ENCODE measurements at regions not wholly inside any gene's neighbourhood (a gene's known extent, or its start where the extent isn't known, plus 50 kb on each side); places are given as distances from the start of the nearest gene placed in this dataset.

GRCh38 chrX:63919081-63919480 is 134.1 kb upstream of the ARHGEF9 start:
- FAIRE-seq: peak; percentile 51
- no peak for DNase-seq (ENCODE audit: low read depth in 1 of 2, low spot score in 1 of 2)
- Histone ChIP-seq H3K27ac (no peak overlapping the region), H3K9me3 (no peaks in the 10 kb centered on the region), H3K4me1 (peaks cover 4% of the 10 kb centered on the region; the same call in 1 of the 3 replicates), H3K4me2 (no peak overlapping the region), H3K4me3 (no peak overlapping the region)
- CTCF ChIA-PET: interaction anchor here (1.0 to 1.9 kb wide), 2 partner anchors 11 to 1533 kb away, joined by 3 to 4 read pairs; no protein-coding TSS in a partner anchor
- POLR2A ChIA-PET: no interaction called here
- TF ChIP-seq EHF (CRISPR knock-in tag; IDR thresholded peaks at IDR 0.05) (no peak), MAX (IDR thresholded peaks at IDR 0.05) (no peak), POLR2AphosphoS2 (conservative IDR thresholded peaks at IDR 0.05; ENCODE audit: low read length) (no peak), RFX5 (IDR thresholded peaks at IDR 0.05) (no peak), JUNB (IDR thresholded peaks at IDR 0.05) (no peak), KDM5A (IDR thresholded peaks at IDR 0.05) (no peak), ELK1 (IDR thresholded peaks at IDR 0.05; ENCODE audit: low read depth, low read length) (no peak)
- ATAC-seq: no peak

DNA sequence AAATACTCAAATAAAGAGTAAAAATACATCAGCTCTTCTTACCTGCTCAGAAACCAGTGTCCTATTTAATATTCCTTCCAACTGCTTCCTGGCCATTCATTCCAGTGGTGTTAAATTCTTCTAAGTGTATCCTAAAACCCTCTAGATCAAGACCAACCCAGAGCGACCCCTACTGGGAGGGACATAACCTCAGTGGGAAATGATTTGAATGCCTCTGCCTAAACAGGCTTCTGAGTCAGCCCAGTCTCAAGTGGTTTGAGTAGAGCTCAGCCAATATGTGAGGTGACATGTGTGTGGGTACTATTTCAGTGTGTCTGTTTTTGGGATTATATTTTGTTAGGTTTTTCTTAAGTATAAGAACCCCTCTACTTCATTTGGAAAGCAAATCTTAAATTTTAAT is 133.6 kb upstream of the ARHGEF9 start:
- TF ChIP-seq CBX8 (IDR thresholded peaks at IDR 0.05): no peak
- TF ChIP-seq, protein P1, sequence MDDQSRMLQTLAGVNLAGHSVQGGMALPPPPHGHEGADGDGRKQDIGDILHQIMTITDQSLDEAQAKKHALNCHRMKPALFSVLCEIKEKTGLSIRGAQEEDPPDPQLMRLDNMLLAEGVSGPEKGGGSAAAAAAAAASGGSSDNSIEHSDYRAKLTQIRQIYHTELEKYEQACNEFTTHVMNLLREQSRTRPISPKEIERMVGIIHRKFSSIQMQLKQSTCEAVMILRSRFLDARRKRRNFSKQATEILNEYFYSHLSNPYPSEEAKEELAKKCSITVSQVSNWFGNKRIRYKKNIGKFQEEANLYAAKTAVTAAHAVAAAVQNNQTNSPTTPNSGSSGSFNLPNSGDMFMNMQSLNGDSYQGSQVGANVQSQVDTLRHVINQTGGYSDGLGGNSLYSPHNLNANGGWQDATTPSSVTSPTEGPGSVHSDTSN (IDR thresholded peaks at IDR 0.05): no peak
- TF ChIP-seq ZSCAN20 (CRISPR knock-in tag; IDR thresholded peaks at IDR 0.05): no peak
- TF ChIP-seq NFE2L2 (conservative IDR thresholded peaks at IDR 0.05; ENCODE audit: low read length): no peak
- no peak for TF ChIP-seq RNF2 (IDR thresholded peaks at IDR 0.05; ENCODE audit: borderline replicate concordance, low read depth)
- TF ChIP-seq, protein P2, sequence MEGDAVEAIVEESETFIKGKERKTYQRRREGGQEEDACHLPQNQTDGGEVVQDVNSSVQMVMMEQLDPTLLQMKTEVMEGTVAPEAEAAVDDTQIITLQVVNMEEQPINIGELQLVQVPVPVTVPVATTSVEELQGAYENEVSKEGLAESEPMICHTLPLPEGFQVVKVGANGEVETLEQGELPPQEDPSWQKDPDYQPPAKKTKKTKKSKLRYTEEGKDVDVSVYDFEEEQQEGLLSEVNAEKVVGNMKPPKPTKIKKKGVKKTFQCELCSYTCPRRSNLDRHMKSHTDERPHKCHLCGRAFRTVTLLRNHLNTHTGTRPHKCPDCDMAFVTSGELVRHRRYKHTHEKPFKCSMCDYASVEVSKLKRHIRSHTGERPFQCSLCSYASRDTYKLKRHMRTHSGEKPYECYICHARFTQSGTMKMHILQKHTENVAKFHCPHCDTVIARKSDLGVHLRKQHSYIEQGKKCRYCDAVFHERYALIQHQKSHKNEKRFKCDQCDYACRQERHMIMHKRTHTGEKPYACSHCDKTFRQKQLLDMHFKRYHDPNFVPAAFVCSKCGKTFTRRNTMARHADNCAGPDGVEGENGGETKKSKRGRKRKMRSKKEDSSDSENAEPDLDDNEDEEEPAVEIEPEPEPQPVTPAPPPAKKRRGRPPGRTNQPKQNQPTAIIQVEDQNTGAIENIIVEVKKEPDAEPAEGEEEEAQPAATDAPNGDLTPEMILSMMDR (IDR thresholded peaks at IDR 0.05): no peak
- TF ChIP-seq ZNF302 (CRISPR knock-in tag; IDR thresholded peaks at IDR 0.05): no peak
- no peak for TF ChIP-seq ESRRA (IDR thresholded peaks at IDR 0.05; ENCODE audit: borderline replicate concordance, low read length)
- no peak for TF ChIP-seq RFX5 (IDR thresholded peaks at IDR 0.05)
- no peak for TF ChIP-seq SMC3 (IDR thresholded peaks at IDR 0.05)
- TF ChIP-seq POLR2A (IDR thresholded peaks at IDR 0.05; ENCODE audit: low read length): no peak
- TF ChIP-seq MAX (IDR thresholded peaks at IDR 0.05): no peak
- no peak for TF ChIP-seq RAD21 (conservative IDR thresholded peaks at IDR 0.05 in 1 of 2, IDR thresholded peaks at IDR 0.05 in 1 of 2)
- TF ChIP-seq NPAS2 (CRISPR knock-in tag; IDR thresholded peaks at IDR 0.05; ENCODE audit: borderline replicate concordance): no peak
- no peak for TF ChIP-seq MYC (IDR thresholded peaks at IDR 0.05; ENCODE audit: borderline replicate concordance, low read length)
- no peak for TF ChIP-seq FOSL2 (IDR thresholded peaks at IDR 0.05)
- TF ChIP-seq FOSL2 (CRISPR knock-in tag; IDR thresholded peaks at IDR 0.05): no peak
- TF ChIP-seq TP53 (CRISPR knock-in tag; IDR thresholded peaks at IDR 0.05): no peak
- TF ChIP-seq PHF8 (IDR thresholded peaks at IDR 0.05; ENCODE audit: borderline replicate concordance, low read depth): no peak
- no peak for TF ChIP-seq KDM5A (IDR thresholded peaks at IDR 0.05)
- no peak for TF ChIP-seq E2F6 (IDR thresholded peaks at IDR 0.05; ENCODE audit: borderline replicate concordance, low read depth)
- Histone ChIP-seq H3K9me3 (no peaks in the 10 kb centered on the region), H3K4me2 (no peak overlapping the region), H3K4me3 (no peak overlapping the region), H3K4me1 (peaks cover 4% of the 10 kb centered on the region; the same call in 1 of the 3 replicates), H3K27ac (no peak overlapping the region)
- POLR2A ChIA-PET: no interaction called here
- CTCF ChIA-PET: interaction anchor here (1.3 to 1.9 kb wide), 2 partner anchors 11 to 1533 kb away, joined by 4 read pairs; no protein-coding TSS in a partner anchor
- FAIRE-seq: no peak
- no peak for ATAC-seq
- WGBS (ENCODE audit: missing lambda C conversion rate): 8% methylated on average over 1 of the region's 1 CpG
- peak in 1 of 2 experiments; percentile 17 for DNase-seq (ENCODE audit: low read depth in 1 of 2, low spot score in 1 of 2)
